ENCODE measurements at regions not wholly inside any gene's neighbourhood (a gene's known extent, or its start where the extent isn't known, plus 50 kb on each side); places are given as distances from the start of the nearest gene placed in this dataset.
A peak's percentile ranks its signal among the peaks of the same experiment; 100 is the strongest.
"Not testable (repeated sequence)": the region's sequence is repeated elsewhere in the genome, so short reads cannot be mapped to it uniquely, and the experiment has no call there.

- no peak for DNase-seq (ENCODE audit: low read depth, low spot score)
- Histone ChIP-seq H3K9me3 (ENCODE audit: low read depth, low read length) (no peaks in the 10 kb centered on the region), H3K4me3 (no peak overlapping the region), H3K9ac (ENCODE audit: insufficient read length) (no peak overlapping the region), H3K27ac (no peak overlapping the region), H3K36me3 (ENCODE audit: insufficient read depth, low read length) (no peaks in the 10 kb centered on the region)
- no peak for TF ChIP-seq POLR2AphosphoS5 (IDR thresholded peaks at IDR 0.05; ENCODE audit: borderline replicate concordance, low read depth, low read length)
- no peak for TF ChIP-seq EZH2 (IDR thresholded peaks at IDR 0.05)
- no peak for TF ChIP-seq FOXP2 (optimal IDR thresholded peaks at IDR 0.05; ENCODE audit: control extremely low read depth, extremely low read length, insufficient read depth)
Observed at GRCh38 chr11:87736928-87737327, 438.3 kb downstream of the RAB38 start.

DNA sequence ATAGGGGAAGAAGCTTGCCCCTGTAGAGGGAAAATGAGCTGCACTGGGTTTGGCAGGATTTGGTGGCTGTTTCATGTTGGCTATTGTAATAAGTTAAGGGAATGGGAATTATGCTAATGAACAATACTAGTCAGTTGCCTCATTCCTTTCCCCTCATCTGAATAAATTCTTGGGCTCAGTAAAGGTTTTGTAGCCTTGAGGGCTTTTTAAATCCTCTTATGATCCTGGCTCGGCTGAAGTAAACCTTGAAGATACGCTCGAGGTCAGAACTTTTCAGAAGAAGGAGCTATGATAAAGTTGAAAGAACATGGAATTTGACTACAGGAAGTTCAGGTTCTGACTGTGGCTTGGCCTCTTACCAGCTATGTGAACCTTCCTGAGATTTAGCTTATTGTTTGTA, 448.7 kb downstream of the RAB38 start:
- Histone ChIP-seq H3K4me3 (no peak overlapping the region; the same call in 1 of the 2 replicates), H3K9ac (ENCODE audit: insufficient read length) (no peak overlapping the region), H3K9me3 (ENCODE audit: low read depth, low read length) (no peaks in the 10 kb centered on the region), H3K27ac (peak overlapping the region; percentile 51; the same call in 1 of the 2 replicates), H3K36me3 (ENCODE audit: insufficient read depth, low read length) (no peaks in the 10 kb centered on the region)
- DNase-seq (ENCODE audit: low read depth, low spot score): no peak
- no peak for TF ChIP-seq EZH2 (IDR thresholded peaks at IDR 0.05)
- no peak for TF ChIP-seq FOXP2 (optimal IDR thresholded peaks at IDR 0.05; ENCODE audit: control extremely low read depth, extremely low read length, insufficient read depth)
- no peak for TF ChIP-seq POLR2AphosphoS5 (IDR thresholded peaks at IDR 0.05; ENCODE audit: borderline replicate concordance, low read depth, low read length)

- no peak overlapping the region for H3K27ac ChIP-seq
- DNase-seq (ENCODE audit: low read depth, low spot score): no peak
- no peaks in the 10 kb centered on the region for H3K36me3 ChIP-seq (ENCODE audit: insufficient read depth, low read length)
- H3K4me3 ChIP-seq: no peak overlapping the region
- TF ChIP-seq EZH2 (IDR thresholded peaks at IDR 0.05): no peak
- no peak for TF ChIP-seq POLR2AphosphoS5 (IDR thresholded peaks at IDR 0.05; ENCODE audit: borderline replicate concordance, low read depth, low read length)
- no peak for TF ChIP-seq FOXP2 (optimal IDR thresholded peaks at IDR 0.05; ENCODE audit: control extremely low read depth, extremely low read length, insufficient read depth)
- H3K9me3 ChIP-seq (ENCODE audit: low read depth, low read length): no peaks in the 10 kb centered on the region
- H3K9ac ChIP-seq (ENCODE audit: insufficient read length): no peak overlapping the region
Observed at GRCh38 chr11:87724358-87724757, 450.9 kb downstream of the RAB38 start.

DNA sequence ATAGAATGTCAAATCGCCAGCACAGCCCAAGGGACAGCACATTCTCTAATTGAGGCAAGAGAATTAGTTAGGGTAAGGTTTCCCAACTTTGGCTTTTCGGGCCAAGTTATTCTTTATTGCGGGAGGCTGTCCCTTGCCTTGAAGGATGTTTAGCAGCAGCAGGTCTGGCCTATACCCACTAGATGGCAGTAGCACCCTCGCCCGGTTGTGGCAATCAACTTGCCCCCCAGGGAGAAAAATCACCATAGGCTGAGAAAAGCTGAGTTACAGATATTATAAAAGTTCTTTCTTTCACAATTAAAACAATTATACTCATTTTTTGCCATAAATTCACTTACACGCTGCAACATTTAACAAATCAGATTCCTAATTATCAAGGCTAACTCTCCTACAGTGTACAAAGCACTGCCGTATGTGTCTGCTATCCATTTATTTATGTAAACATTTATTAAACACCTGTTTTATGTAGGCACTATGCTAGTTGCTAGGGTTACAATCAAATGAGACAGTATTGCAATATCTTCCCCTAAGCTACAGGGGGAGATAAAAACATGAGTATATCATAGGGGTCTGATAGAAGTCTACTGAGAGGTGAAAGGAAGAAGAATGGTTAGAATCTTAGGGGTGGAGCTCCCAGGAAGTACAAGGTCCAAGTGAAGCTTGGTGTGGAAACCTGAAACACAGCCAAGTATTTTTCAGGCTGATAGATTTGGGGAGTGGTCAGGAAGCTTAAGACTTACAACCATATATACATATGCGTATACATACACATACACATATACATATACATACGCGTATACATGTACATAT, 452.3 kb downstream of the RAB38 start:
- no peak for DNase-seq (ENCODE audit: low read depth, low spot score)
- Histone ChIP-seq H3K36me3 (ENCODE audit: insufficient read depth, low read length) (no peaks in the 10 kb centered on the region), H3K27ac (no peak overlapping the region), H3K9me3 (ENCODE audit: low read depth, low read length) (no peaks in the 10 kb centered on the region), H3K4me3 (no peak overlapping the region), H3K9ac (ENCODE audit: insufficient read length) (no peak overlapping the region)
- TF ChIP-seq EZH2 (IDR thresholded peaks at IDR 0.05): no peak
- TF ChIP-seq POLR2AphosphoS5 (IDR thresholded peaks at IDR 0.05; ENCODE audit: borderline replicate concordance, low read depth, low read length): no peak
- TF ChIP-seq FOXP2 (optimal IDR thresholded peaks at IDR 0.05; ENCODE audit: control extremely low read depth, extremely low read length, insufficient read depth): no peak

DNA sequence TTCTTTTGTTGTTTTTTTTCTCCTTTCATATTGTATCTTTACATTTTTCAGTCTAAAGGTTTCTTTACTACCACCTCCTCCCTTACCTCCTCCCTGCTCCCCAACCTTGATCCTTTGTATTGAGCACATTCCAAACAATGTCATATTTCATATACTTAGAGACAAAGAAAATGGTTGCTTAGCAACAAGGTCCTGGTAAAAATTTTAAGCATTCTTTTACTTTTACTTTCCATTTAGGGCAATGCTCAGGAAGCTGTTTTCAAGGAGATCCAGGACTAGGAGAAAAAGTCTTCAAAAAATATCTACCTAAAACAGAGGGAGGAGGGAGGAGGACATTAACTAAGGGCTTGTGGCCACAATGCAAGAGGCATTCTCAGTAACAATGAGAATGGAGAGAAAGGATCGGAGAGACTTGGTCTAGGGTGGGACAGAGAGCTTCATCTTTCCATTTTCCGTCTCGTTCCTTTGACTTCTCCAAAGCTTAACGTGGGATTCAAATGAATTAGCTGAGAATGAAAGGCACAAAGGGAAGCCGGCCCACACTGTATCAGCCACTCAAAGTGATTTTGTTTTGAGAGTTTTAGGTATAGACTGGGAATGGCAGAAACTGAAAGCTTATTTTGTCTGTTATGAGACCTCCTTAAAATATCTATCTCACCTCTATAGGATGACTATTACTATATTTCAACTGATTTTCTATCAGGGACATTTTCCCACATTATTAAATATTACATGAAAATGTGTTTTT, 455.7 kb downstream of the RAB38 start:
- no peaks in the 10 kb centered on the region for H3K36me3 ChIP-seq (ENCODE audit: insufficient read depth, low read length)
- no peak overlapping the region for H3K27ac ChIP-seq
- H3K9me3 ChIP-seq (ENCODE audit: low read depth, low read length): no peaks in the 10 kb centered on the region
- no peak overlapping the region for H3K9ac ChIP-seq (ENCODE audit: insufficient read length)
- peak overlapping the region; percentile 2; the same call in 1 of the 2 replicates for H3K4me3 ChIP-seq
- DNase-seq (ENCODE audit: low read depth, low spot score): no peak
- TF ChIP-seq POLR2AphosphoS5 (IDR thresholded peaks at IDR 0.05; ENCODE audit: borderline replicate concordance, low read depth, low read length) (no peak), EZH2 (IDR thresholded peaks at IDR 0.05) (no peak), FOXP2 (optimal IDR thresholded peaks at IDR 0.05; ENCODE audit: control extremely low read depth, extremely low read length, insufficient read depth) (no peak)

- H3K9me3 ChIP-seq (ENCODE audit: low read depth, low read length): no peaks in the 10 kb centered on the region
- no peak overlapping the region for H3K9ac ChIP-seq (ENCODE audit: insufficient read length)
- no peak overlapping the region for H3K27ac ChIP-seq
- DNase-seq (ENCODE audit: low read depth, low spot score): no peak
- no peaks in the 10 kb centered on the region for H3K36me3 ChIP-seq (ENCODE audit: insufficient read depth, low read length)
- no peak for TF ChIP-seq POLR2AphosphoS5 (IDR thresholded peaks at IDR 0.05; ENCODE audit: borderline replicate concordance, low read depth, low read length)
- TF ChIP-seq FOXP2 (optimal IDR thresholded peaks at IDR 0.05; ENCODE audit: control extremely low read depth, extremely low read length, insufficient read depth): no peak
- no peak for TF ChIP-seq EZH2 (IDR thresholded peaks at IDR 0.05)
- no peak overlapping the region for H3K4me3 ChIP-seq
Observed at GRCh38 chr11:87712802-87713202, 462.4 kb downstream of the RAB38 start.

DNA sequence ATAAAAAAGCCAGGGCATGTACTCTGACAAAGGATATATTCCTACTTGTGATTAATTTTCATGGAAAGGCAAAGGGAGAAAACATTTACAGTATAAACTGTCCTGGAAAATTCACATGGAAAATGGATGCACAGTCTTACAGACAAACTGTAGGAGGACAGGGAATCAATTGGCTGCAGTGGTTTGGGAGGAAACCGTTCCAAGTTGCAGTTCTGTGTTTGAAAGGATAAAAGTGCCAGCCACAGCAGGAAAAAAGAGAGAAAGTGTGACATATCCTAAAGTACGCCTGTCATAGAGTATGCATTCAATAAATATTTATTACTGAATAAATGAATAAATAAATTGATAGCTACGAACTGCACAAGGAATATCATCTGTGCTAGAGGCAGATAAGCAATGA, 462.9 kb downstream of the RAB38 start:
- TF ChIP-seq POLR2AphosphoS5 (IDR thresholded peaks at IDR 0.05; ENCODE audit: borderline replicate concordance, low read depth, low read length) (no peak), FOXP2 (optimal IDR thresholded peaks at IDR 0.05; ENCODE audit: control extremely low read depth, extremely low read length, insufficient read depth) (no peak)
- no peak overlapping the region for H3K9ac ChIP-seq (ENCODE audit: insufficient read length)

DNA sequence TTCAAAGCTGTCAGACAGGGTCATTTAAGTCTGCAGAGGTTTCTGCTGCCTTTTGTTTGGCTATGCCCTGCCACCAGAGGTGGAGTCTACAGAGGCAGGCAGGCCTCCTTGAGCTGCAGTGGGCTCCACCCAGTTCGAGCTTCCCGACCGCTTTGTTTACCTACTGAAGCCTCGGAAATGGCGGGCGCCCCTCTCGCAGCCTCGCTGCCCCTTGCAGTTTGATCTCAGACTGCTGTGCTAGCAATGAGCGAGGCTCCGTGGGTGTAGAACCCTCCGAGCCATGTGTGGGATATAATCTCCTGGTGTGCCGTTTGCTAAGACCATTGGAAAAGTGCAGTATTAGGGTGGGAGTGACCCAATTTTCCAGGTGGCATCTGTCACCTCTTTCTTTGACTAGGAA, 471.7 kb downstream of the RAB38 start:
- H3K4me3 ChIP-seq; H3K9me3 ChIP-seq (ENCODE audit: low read depth, low read length); DNase-seq (ENCODE audit: low read depth, low spot score); H3K9ac ChIP-seq (ENCODE audit: insufficient read length); H3K36me3 ChIP-seq (ENCODE audit: insufficient read depth, low read length); H3K27ac ChIP-seq: not testable (repeated sequence)

More for the DNA sequence above, 462.9 kb downstream of the RAB38 start:
- Histone ChIP-seq H3K4me3 (no peak overlapping the region), H3K27ac (no peak overlapping the region), H3K9me3 (ENCODE audit: low read depth, low read length) (no peaks in the 10 kb centered on the region), H3K36me3 (ENCODE audit: insufficient read depth, low read length) (no peaks in the 10 kb centered on the region)
- no peak for DNase-seq (ENCODE audit: low read depth, low spot score)
